Thymus (tissue), 11 donors: ENCODE measurements at regions not wholly inside any gene's neighbourhood (a gene's known extent, or its start where the extent isn't known, plus 50 kb on each side); places are given as distances from the start of the nearest gene placed in this dataset.
"Not testable (repeated sequence)": the region's sequence is repeated elsewhere in the genome, so short reads cannot be mapped to it uniquely, and the experiment has no call there.

Source experiments
- DNase-seq, 9 donors: peaks; one replicate each; pipeline ENCODE4 v3.0.0-alpha.2; 2013; ENCODE audit warnings: low spot score in 9 of 9, low read depth in 6 of 9, missing footprints in 1 of 9
- H3K27ac ChIP-seq, 2 donors: one replicate each; pipeline ENCODE4 v1.5.1; 2013; ENCODE audit warnings: control low read depth in 1 of 2, low read depth in 1 of 2, low read length in 1 of 2, mild to moderate bottlenecking in 1 of 2, moderate library complexity in 1 of 2
- H3K27me3 ChIP-seq, 2 donors: one replicate each; pipeline ENCODE4 v1.5.1; 2013; ENCODE audit warnings: low read length in 1 of 2; ENCODE audit not compliant: control insufficient read depth in 2 of 2, insufficient read depth in 1 of 2
- H3K36me3 ChIP-seq, 2 donors: one replicate each; pipeline ENCODE4 v1.5.1; 2013; ENCODE audit warnings: low read length in 1 of 2, mild to moderate bottlenecking in 1 of 2, moderate library complexity in 1 of 2; ENCODE audit not compliant: control insufficient read depth in 2 of 2, insufficient read depth in 2 of 2
- H3K4me1 ChIP-seq, 2 donors: one replicate each; pipeline ENCODE4 v1.5.1; 2013; ENCODE audit warnings: low read length in 2 of 2; ENCODE audit not compliant: control insufficient read depth in 2 of 2, insufficient read depth in 2 of 2
- H3K4me3 ChIP-seq, 2 donors: one replicate each; pipeline ENCODE4 v1.5.1; 2013; ENCODE audit warnings: low read length in 2 of 2, control low read depth in 1 of 2, mild to moderate bottlenecking in 1 of 2
- H3K9me3 ChIP-seq, 2 donors: one replicate each; pipeline ENCODE4 v1.5.1; 2013; ENCODE audit warnings: low read length in 1 of 2, mild to moderate bottlenecking in 1 of 2; ENCODE audit not compliant: control insufficient read depth in 2 of 2, insufficient read depth in 1 of 2
- WGBS: extraction: QIAGEN DNeasy Blood & Tissue Kit; methylation state at CpG from one replicate; pipeline ENCODE4 v1.1.7; 2013; 5-methylcytosine and 5-hydroxymethylcytosine counted together
- donor health status: healthy.

GRCh38 chr16:22436823-22437652 is 62.6 kb upstream of the CDR2 start:
- WGBS, result under 1% methylated on average over 96 of the region's 96 CpGs
- H3K4me1 ChIP-seq, H3K27me3 ChIP-seq, H3K9me3 ChIP-seq, H3K36me3 ChIP-seq: not testable (repeated sequence)
- peak overlapping the region; percentile 87 to 92 for H3K27ac ChIP-seq
- peak; percentile 24 to 79 (median 49) for DNase-seq
- H3K4me3 ChIP-seq, result peak overlapping the region; percentile 70 to 78

DNA sequence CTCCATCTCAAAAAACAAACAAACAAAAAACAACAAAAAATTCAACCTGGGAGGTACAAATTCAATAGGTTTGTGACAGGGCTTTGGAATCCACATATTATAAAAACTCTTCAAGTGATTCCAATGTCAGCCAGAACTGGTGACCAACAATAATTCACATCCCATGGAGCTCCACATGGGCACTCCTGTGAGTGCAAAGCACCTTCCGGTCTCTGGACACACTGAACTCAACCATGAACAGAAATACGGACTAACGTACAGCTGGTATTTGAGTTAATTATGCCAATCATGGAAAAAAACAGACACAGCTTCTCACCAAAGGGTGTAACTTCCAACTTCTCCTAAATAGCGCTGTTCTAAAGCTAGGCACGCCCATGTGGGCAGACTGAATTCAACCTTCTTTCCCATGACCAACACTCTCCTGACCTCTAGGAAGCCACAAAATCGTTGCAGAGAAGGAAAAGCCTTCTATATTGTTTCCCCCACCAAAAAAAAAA is 62.0 kb upstream of the CDR2 start:
- DNase-seq, H3K36me3 ChIP-seq, H3K4me1 ChIP-seq, H3K9me3 ChIP-seq, H3K27me3 ChIP-seq: not testable (repeated sequence)
- peak overlapping the region; percentile 70 to 78 for H3K4me3 ChIP-seq
- WGBS, result under 1% methylated on average over 4 of the region's 6 CpGs
- H3K27ac ChIP-seq, result peak overlapping the region in 1 of 2 donors; percentile 92

- DNase-seq, result not testable (repeated sequence)
Observed at GRCh38 chr16:22431314-22431713, 56.9 kb upstream of the CDR2 start.

GRCh38 chr16:22428654-22429053 is 54.2 kb upstream of the CDR2 start:
- H3K27ac ChIP-seq, result no peak overlapping the region
- H3K27me3 ChIP-seq, result no peaks in the 10 kb centered on the region
- no peaks in the 10 kb centered on the region for H3K4me1 ChIP-seq
- H3K9me3 ChIP-seq, result no peaks in the 10 kb centered on the region
- 93% methylated on average over 8 of the region's 8 CpGs for WGBS
- DNase-seq, result no peak
- peaks cover 39 to 54% of the 10 kb centered on the region in 2 donors for H3K36me3 ChIP-seq
- no peak overlapping the region for H3K4me3 ChIP-seq

More at GRCh38 chr16:22431314-22431713, 56.9 kb upstream of the CDR2 start:
- H3K27me3 ChIP-seq, H3K9me3 ChIP-seq, H3K4me3 ChIP-seq, H3K27ac ChIP-seq, H3K4me1 ChIP-seq: not testable (repeated sequence)
- H3K36me3 ChIP-seq, result peaks cover 20 to 28% of the 10 kb centered on the region in 2 donors
- WGBS, result 97% methylated on average over 8 of the region's 9 CpGs

DNA sequence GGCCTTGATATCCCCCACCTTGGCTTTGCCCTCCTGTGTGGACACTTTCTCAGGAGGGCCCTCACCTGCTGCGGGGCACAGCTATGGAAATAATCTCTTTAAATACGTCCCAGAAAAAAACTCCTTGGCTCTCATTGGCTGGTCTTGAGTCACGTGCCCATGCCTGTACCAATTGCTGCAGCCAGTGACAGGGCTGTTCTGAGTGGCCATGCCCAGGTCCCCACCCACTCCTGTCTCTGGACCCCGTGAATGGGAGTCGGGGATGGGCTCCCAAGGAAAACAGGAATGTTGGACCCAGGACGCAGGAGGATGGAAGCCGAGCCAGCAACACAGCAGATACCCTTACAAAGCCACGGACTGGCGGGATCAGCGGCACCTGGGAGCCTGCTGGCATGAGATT is 53.1 kb upstream of the CDR2 start:
- WGBS, result 98% methylated on average over 10 of the region's 10 CpGs
- H3K27ac ChIP-seq, result no peak overlapping the region
- no peaks in the 10 kb centered on the region for H3K27me3 ChIP-seq
- no peaks in the 10 kb centered on the region for H3K9me3 ChIP-seq
- H3K4me3 ChIP-seq, result no peak overlapping the region
- no peaks in the 10 kb centered on the region for H3K4me1 ChIP-seq
- peaks cover 43 to 64% of the 10 kb centered on the region in 2 donors for H3K36me3 ChIP-seq
- DNase-seq, result no peak

- no peak overlapping the region for H3K4me3 ChIP-seq
- no peaks in the 10 kb centered on the region for H3K9me3 ChIP-seq
- peaks cover 52 to 72% of the 10 kb centered on the region in 2 donors for H3K36me3 ChIP-seq
- no peaks in the 10 kb centered on the region for H3K27me3 ChIP-seq
- H3K27ac ChIP-seq, result no peak overlapping the region
- WGBS, result 97% methylated on average over 5 of the region's 5 CpGs
- no peak for DNase-seq
- no peaks in the 10 kb centered on the region for H3K4me1 ChIP-seq
Observed at GRCh38 chr16:22425847-22426246, 51.4 kb upstream of the CDR2 start.

GRCh38 chr16:22425036-22425801 is 50.8 kb upstream of the CDR2 start:
- Histone ChIP-seq H3K27me3 (no peaks in the 10 kb centered on the region), H3K9me3 (no peaks in the 10 kb centered on the region), H3K4me1 (no peaks in the 10 kb centered on the region), H3K36me3 (peaks cover 58 to 78% of the 10 kb centered on the region in 2 donors), H3K4me3 (no peak overlapping the region), H3K27ac (peak overlapping the region in 1 of 2 donors; percentile 31)
- 95% methylated on average over 26 of the region's 26 CpGs for WGBS
- peak in 2 of 9 donors; percentile 3 to 5 for DNase-seq

DNA sequence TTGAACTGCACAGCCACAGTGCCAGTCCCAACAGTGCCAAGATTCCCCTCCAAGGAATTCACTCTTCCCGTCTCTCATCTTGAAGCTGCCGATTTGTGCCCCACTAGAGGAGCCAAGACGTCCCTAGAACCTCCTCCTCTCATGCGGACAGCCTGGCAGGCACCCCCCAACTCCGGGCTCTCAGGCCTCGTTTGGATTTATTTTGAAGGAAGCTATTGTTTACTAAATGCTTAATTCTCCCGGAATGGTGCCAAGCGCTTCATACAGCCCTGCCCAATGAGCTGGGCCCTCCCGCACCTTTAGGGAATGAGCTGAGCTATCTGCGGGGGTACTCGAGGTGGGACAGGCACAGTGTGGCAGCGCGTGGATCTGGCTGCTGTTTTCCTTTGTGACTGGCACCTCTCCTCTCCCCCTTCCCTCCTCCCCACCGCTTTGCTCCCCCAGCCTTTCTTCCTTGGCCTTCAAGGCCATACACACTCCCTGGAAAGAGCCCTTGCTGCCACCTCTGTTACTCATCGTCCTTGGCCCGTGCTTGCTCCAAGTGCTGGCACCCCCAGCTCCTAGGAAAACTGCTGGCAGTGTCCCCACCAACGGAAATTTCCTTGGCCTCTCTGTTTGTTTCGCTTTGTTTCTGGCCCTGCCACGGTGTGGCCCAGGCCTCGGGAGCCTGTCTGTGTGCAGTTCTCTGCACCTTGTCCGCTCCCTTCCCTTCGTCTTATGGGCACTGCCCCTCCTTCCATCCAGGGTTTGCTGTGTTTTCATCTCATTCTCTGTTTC is 49.9 kb upstream of the CDR2 start:
- WGBS, result 96% methylated on average over 22 of the region's 22 CpGs
- peak overlapping the region in 1 of 2 donors; percentile 31 for H3K27ac ChIP-seq
- H3K4me1 ChIP-seq, result no peaks in the 10 kb centered on the region
- no peaks in the 10 kb centered on the region for H3K9me3 ChIP-seq
- peaks cover 64 to 81% of the 10 kb centered on the region in 2 donors for H3K36me3 ChIP-seq
- no peaks in the 10 kb centered on the region for H3K27me3 ChIP-seq
- no peak overlapping the region for H3K4me3 ChIP-seq
- DNase-seq, result no peak
